ENCODE measurements at regions not wholly inside any gene's neighbourhood (a gene's known extent, or its start where the extent isn't known, plus 50 kb on each side); places are given as distances from the start of the nearest gene placed in this dataset.

DNA sequence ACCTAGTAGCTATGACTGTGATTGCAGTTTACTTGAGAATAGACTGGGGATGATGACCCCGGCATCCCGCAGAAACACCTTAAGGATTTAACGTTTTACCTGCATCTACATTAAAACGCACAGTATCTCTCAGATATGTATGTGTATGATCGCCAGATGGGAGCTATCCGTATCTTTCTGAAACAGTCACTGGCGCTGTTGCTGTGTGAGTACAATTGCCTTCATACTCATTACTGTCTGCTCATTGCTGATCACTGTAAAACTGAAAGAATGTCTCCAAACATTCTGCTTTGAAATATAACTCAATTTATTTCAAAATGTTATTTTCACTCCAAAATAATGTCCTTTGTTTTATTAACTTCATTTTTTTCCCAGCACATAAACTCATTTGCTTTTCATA, 388.9 kb upstream of the AKR1E2 start:
- TF ChIP-seq, protein P1, sequence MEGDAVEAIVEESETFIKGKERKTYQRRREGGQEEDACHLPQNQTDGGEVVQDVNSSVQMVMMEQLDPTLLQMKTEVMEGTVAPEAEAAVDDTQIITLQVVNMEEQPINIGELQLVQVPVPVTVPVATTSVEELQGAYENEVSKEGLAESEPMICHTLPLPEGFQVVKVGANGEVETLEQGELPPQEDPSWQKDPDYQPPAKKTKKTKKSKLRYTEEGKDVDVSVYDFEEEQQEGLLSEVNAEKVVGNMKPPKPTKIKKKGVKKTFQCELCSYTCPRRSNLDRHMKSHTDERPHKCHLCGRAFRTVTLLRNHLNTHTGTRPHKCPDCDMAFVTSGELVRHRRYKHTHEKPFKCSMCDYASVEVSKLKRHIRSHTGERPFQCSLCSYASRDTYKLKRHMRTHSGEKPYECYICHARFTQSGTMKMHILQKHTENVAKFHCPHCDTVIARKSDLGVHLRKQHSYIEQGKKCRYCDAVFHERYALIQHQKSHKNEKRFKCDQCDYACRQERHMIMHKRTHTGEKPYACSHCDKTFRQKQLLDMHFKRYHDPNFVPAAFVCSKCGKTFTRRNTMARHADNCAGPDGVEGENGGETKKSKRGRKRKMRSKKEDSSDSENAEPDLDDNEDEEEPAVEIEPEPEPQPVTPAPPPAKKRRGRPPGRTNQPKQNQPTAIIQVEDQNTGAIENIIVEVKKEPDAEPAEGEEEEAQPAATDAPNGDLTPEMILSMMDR (IDR thresholded peaks at IDR 0.05; ENCODE audit: low read depth, low read length, missing input control), result no peak
- TF ChIP-seq, protein P2, sequence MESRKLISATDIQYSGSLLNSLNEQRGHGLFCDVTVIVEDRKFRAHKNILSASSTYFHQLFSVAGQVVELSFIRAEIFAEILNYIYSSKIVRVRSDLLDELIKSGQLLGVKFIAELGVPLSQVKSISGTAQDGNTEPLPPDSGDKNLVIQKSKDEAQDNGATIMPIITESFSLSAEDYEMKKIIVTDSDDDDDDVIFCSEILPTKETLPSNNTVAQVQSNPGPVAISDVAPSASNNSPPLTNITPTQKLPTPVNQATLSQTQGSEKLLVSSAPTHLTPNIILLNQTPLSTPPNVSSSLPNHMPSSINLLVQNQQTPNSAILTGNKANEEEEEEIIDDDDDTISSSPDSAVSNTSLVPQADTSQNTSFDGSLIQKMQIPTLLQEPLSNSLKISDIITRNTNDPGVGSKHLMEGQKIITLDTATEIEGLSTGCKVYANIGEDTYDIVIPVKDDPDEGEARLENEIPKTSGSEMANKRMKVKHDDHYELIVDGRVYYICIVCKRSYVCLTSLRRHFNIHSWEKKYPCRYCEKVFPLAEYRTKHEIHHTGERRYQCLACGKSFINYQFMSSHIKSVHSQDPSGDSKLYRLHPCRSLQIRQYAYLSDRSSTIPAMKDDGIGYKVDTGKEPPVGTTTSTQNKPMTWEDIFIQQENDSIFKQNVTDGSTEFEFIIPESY (IDR thresholded peaks at IDR 0.05), result no peak
- no peak for TF ChIP-seq NR2F2 (IDR thresholded peaks at IDR 0.05)
- TF ChIP-seq, protein P3, sequence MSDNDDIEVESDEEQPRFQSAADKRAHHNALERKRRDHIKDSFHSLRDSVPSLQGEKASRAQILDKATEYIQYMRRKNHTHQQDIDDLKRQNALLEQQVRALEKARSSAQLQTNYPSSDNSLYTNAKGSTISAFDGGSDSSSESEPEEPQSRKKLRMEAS (IDR thresholded peaks at IDR 0.05), result no peak
- no peak for TF ChIP-seq RAD21 (IDR thresholded peaks at IDR 0.05)
- no peak for TF ChIP-seq SP1 (IDR thresholded peaks at IDR 0.05)
- TF ChIP-seq TAF1 (conservative IDR thresholded peaks at IDR 0.05), result no peak
- TF ChIP-seq YY1 (IDR thresholded peaks at IDR 0.05), result no peak
- no peak for TF ChIP-seq JUND (IDR thresholded peaks at IDR 0.05)
- TF ChIP-seq, protein P4, sequence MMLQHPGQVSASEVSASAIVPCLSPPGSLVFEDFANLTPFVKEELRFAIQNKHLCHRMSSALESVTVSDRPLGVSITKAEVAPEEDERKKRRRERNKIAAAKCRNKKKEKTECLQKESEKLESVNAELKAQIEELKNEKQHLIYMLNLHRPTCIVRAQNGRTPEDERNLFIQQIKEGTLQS (IDR thresholded peaks at IDR 0.05), result no peak
- TF ChIP-seq GABPA (IDR thresholded peaks at IDR 0.05 in 1 of 2, conservative IDR thresholded peaks at IDR 0.05 in 1 of 2), result no peak
- TF ChIP-seq FOXA2 (IDR thresholded peaks at IDR 0.05), result no peak
- no peak for TF ChIP-seq HNF4G (IDR thresholded peaks at IDR 0.05)
- TF ChIP-seq FOXA1 (IDR thresholded peaks at IDR 0.05), result no peak
- no peak for TF ChIP-seq RXRA (IDR thresholded peaks at IDR 0.05)
- TF ChIP-seq HNF4A (conservative IDR thresholded peaks at IDR 0.05), result no peak
- TF ChIP-seq, protein P5, sequence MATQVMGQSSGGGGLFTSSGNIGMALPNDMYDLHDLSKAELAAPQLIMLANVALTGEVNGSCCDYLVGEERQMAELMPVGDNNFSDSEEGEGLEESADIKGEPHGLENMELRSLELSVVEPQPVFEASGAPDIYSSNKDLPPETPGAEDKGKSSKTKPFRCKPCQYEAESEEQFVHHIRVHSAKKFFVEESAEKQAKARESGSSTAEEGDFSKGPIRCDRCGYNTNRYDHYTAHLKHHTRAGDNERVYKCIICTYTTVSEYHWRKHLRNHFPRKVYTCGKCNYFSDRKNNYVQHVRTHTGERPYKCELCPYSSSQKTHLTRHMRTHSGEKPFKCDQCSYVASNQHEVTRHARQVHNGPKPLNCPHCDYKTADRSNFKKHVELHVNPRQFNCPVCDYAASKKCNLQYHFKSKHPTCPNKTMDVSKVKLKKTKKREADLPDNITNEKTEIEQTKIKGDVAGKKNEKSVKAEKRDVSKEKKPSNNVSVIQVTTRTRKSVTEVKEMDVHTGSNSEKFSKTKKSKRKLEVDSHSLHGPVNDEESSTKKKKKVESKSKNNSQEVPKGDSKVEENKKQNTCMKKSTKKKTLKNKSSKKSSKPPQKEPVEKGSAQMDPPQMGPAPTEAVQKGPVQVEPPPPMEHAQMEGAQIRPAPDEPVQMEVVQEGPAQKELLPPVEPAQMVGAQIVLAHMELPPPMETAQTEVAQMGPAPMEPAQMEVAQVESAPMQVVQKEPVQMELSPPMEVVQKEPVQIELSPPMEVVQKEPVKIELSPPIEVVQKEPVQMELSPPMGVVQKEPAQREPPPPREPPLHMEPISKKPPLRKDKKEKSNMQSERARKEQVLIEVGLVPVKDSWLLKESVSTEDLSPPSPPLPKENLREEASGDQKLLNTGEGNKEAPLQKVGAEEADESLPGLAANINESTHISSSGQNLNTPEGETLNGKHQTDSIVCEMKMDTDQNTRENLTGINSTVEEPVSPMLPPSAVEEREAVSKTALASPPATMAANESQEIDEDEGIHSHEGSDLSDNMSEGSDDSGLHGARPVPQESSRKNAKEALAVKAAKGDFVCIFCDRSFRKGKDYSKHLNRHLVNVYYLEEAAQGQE (IDR thresholded peaks at IDR 0.05), result no peak
- Histone ChIP-seq H3K27me3 (ENCODE audit: control insufficient read depth in 4 of 4, insufficient read depth in 4 of 4, low read length in 3 of 4) (no peaks in the 10 kb centered on the region), H3K27ac (ENCODE audit: low read depth in 1 of 2, low read length in 2 of 2) (no peak overlapping the region), H3K9ac (ENCODE audit: low read depth in 1 of 2, low read length in 2 of 2) (no peak overlapping the region), H3K36me3 (ENCODE audit: control insufficient read depth in 4 of 4, insufficient read depth in 3 of 4, low read depth in 1 of 4, low read length in 3 of 4) (no peaks in the 10 kb centered on the region), H3K9me3 (ENCODE audit: control insufficient read depth in 4 of 4, low read length in 3 of 4) (peaks cover 0 to 5% (median under 1%) of the 10 kb centered on the region in 4 donors), H3K4me3 (ENCODE audit: low read depth in 1 of 3, low read length in 3 of 3) (no peak overlapping the region), H3K4me1 (ENCODE audit: control insufficient read depth in 4 of 4, insufficient read depth in 4 of 4, low read length in 3 of 4) (no peaks in the 10 kb centered on the region)
- no peak for DNase-seq (ENCODE audit: low spot score)
- 91% methylated on average over 7 of the region's 7 CpGs for WGBS

DNA sequence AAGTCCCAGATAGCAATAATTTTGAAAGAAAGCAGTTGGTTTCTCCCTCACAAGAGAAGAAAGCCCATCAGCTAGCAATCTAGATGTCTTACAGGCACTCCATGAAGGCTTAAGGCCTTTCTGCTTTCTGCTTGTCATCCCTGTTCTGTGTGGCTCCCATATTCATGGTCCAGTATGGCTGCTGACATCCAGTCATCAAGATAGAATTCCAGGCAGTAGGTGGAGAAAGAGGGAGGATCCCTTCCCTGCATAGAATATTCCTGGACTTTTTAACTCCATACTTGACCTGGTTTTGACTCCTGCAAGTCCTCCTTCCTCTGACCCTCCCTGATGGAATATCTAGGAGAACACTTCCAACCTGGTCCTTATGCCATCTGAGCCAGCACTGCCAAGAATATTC, 389.9 kb upstream of the AKR1E2 start:
- Histone ChIP-seq H3K27ac (ENCODE audit: low read depth in 1 of 2, low read length in 2 of 2) (no peak overlapping the region), H3K4me3 (ENCODE audit: low read depth in 1 of 3, low read length in 3 of 3) (no peak overlapping the region), H3K27me3 (ENCODE audit: control insufficient read depth in 4 of 4, insufficient read depth in 4 of 4, low read length in 3 of 4) (no peaks in the 10 kb centered on the region), H3K9me3 (ENCODE audit: control insufficient read depth in 4 of 4, low read length in 3 of 4) (peaks cover 0 to 4% (median 0%) of the 10 kb centered on the region in 4 donors), H3K4me1 (ENCODE audit: control insufficient read depth in 4 of 4, insufficient read depth in 4 of 4, low read length in 3 of 4) (no peaks in the 10 kb centered on the region), H3K9ac (ENCODE audit: low read depth in 1 of 2, low read length in 2 of 2) (no peak overlapping the region), H3K36me3 (ENCODE audit: control insufficient read depth in 4 of 4, insufficient read depth in 3 of 4, low read depth in 1 of 4, low read length in 3 of 4) (no peaks in the 10 kb centered on the region)
- TF ChIP-seq, protein P4 (IDR thresholded peaks at IDR 0.05), result no peak
- TF ChIP-seq RXRA (IDR thresholded peaks at IDR 0.05), result no peak
- no peak for TF ChIP-seq YY1 (IDR thresholded peaks at IDR 0.05)
- no peak for TF ChIP-seq TAF1 (conservative IDR thresholded peaks at IDR 0.05)
- TF ChIP-seq EGR1 (IDR thresholded peaks at IDR 0.05; ENCODE audit: low read depth in 2 of 2), result no peak
- no peak for TF ChIP-seq RAD21 (IDR thresholded peaks at IDR 0.05)
- no peak for TF ChIP-seq SP1 (IDR thresholded peaks at IDR 0.05)
- TF ChIP-seq, protein P3 (IDR thresholded peaks at IDR 0.05), result no peak
- no peak for DNase-seq (ENCODE audit: low spot score)

All from liver (tissue), 8 donors.